ENCODE measurements at regions not wholly inside any gene's neighbourhood (a gene's known extent, or its start where the extent isn't known, plus 50 kb on each side); places are given as distances from the start of the nearest gene placed in this dataset.

DNA sequence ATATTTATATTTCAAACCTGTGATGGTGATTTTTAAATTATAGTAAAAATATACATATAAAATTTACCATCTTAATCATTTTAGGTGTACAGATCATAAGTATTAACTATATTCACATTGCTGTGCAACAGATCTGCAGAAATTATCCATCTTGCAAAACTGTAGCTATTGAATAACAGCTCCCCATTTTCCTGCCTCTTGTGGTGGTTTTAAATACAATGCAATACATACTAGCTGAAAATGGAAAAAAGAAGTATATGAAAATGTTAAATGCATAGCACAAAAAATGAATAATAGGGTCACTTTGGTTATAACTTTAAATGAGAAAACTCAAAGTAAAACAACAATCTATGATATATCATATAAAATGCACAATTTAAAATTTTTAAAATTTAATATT is 130.9 kb upstream of the VPREB1 start:
- H3K27ac ChIP-seq (ENCODE audit: low read length), result no peak overlapping the region
- H3K9ac ChIP-seq (ENCODE audit: low read length), result no peak overlapping the region
- H3K36me3 ChIP-seq (ENCODE audit: insufficient read depth, low read length), result no peaks in the 10 kb centered on the region
- no peaks in the 10 kb centered on the region for H3K79me2 ChIP-seq (replicated peaks; ENCODE audit: insufficient read depth, low read length)
- TF ChIP-seq EP300 (conservative IDR thresholded peaks at IDR 0.05; ENCODE audit: poor library complexity, severe bottlenecking), result no peak
- TF ChIP-seq SMC3 (conservative IDR thresholded peaks at IDR 0.05; ENCODE audit: poor library complexity), result no peak
- no peak for TF ChIP-seq TAF1 (IDR thresholded peaks at IDR 0.05; ENCODE audit: low read depth)
- H4K20me1 ChIP-seq (ENCODE audit: insufficient read depth), result no peaks in the 10 kb centered on the region
- H3K9me3 ChIP-seq (ENCODE audit: low read length), result no peaks in the 10 kb centered on the region
- no peak overlapping the region for H3K4me3 ChIP-seq (ENCODE audit: low read length)
- H3K9me2 ChIP-seq (ENCODE audit: insufficient read depth, low read length), result no peaks in the 10 kb centered on the region
- no peak overlapping the region for H2AFZ ChIP-seq (ENCODE audit: low read depth, low read length)
- no peaks in the 10 kb centered on the region for H3F3A ChIP-seq (ENCODE audit: insufficient read depth, low read length, poor library complexity, severe bottlenecking)
- H3K27me3 ChIP-seq (ENCODE audit: insufficient read depth, low read depth, low read length), result no peaks in the 10 kb centered on the region
- H3K4me2 ChIP-seq (ENCODE audit: low read length), result no peak overlapping the region

DNA sequence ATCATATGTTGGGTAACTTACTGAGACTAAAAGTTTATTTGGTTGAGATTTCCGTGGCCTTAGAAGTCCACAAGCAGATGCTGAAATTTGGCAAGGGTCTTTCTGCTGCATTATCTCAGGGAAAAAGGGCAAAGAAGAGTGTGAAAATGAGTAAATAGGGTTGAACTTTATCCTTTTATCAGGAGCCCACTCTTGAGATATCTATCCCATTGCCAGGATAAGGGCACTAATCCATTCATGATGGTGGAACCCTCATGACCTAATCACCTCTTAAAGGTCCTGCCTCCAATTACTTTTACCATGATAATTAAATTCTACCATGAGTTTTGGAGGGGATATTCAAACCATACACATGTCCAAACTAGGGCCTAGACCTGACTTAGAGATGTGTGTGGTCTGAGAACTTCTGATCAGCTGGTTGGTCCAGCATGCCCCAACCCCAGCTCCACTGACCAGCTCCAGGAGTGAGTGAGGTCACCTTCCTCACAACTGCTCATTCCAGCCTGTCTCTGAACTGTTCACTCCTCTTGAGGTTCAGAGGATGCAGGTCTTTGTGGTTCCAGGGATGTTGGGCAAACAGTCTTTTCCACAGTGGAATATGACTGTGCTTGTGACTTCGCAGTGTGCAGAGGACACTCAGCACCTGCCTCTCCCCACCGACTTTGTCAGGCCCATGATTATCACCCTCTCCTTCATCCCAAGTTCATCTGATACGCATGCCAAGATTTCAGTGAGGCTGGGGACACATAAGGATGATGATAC is 130.1 kb upstream of the TOP3B start:
- H4K20me1 ChIP-seq (ENCODE audit: insufficient read depth), result no peaks in the 10 kb centered on the region
- H2AFZ ChIP-seq (ENCODE audit: low read depth, low read length), result no peak overlapping the region
- no peak overlapping the region for H3K4me2 ChIP-seq (ENCODE audit: low read length)
- H3K9ac ChIP-seq (ENCODE audit: low read length), result no peak overlapping the region
- no peaks in the 10 kb centered on the region for H3K27me3 ChIP-seq (ENCODE audit: insufficient read depth, low read depth, low read length)
- no peak overlapping the region for H3K27ac ChIP-seq (ENCODE audit: low read length)
- H3K4me3 ChIP-seq (ENCODE audit: low read length), result no peak overlapping the region
- H3K9me3 ChIP-seq (ENCODE audit: low read length), result no peaks in the 10 kb centered on the region
- H3K79me2 ChIP-seq (replicated peaks; ENCODE audit: insufficient read depth, low read length), result no peaks in the 10 kb centered on the region
- H3K9me2 ChIP-seq (ENCODE audit: insufficient read depth, low read length), result no peaks in the 10 kb centered on the region
- H3K36me3 ChIP-seq (ENCODE audit: insufficient read depth, low read length), result no peaks in the 10 kb centered on the region
- TF ChIP-seq SMC3 (conservative IDR thresholded peaks at IDR 0.05; ENCODE audit: poor library complexity) (no peak), EP300 (conservative IDR thresholded peaks at IDR 0.05; ENCODE audit: poor library complexity, severe bottlenecking) (no peak), EZH2 (IDR thresholded peaks at IDR 0.05; ENCODE audit: borderline replicate concordance, insufficient read depth, low read length, poor library complexity, severe bottlenecking) (no peak), MXI1 (conservative IDR thresholded peaks at IDR 0.05; ENCODE audit: poor library complexity, severe bottlenecking) (no peak), TAF1 (IDR thresholded peaks at IDR 0.05; ENCODE audit: low read depth) (no peak), RAD21 (conservative IDR thresholded peaks at IDR 0.05) (no peak), POLR2AphosphoS5 (IDR thresholded peaks at IDR 0.05) (no peak)
- TF ChIP-seq, protein P1, sequence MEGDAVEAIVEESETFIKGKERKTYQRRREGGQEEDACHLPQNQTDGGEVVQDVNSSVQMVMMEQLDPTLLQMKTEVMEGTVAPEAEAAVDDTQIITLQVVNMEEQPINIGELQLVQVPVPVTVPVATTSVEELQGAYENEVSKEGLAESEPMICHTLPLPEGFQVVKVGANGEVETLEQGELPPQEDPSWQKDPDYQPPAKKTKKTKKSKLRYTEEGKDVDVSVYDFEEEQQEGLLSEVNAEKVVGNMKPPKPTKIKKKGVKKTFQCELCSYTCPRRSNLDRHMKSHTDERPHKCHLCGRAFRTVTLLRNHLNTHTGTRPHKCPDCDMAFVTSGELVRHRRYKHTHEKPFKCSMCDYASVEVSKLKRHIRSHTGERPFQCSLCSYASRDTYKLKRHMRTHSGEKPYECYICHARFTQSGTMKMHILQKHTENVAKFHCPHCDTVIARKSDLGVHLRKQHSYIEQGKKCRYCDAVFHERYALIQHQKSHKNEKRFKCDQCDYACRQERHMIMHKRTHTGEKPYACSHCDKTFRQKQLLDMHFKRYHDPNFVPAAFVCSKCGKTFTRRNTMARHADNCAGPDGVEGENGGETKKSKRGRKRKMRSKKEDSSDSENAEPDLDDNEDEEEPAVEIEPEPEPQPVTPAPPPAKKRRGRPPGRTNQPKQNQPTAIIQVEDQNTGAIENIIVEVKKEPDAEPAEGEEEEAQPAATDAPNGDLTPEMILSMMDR (IDR thresholded peaks at IDR 0.05; ENCODE audit: poor library complexity, severe bottlenecking), result no peak
- TF ChIP-seq, protein P2, sequence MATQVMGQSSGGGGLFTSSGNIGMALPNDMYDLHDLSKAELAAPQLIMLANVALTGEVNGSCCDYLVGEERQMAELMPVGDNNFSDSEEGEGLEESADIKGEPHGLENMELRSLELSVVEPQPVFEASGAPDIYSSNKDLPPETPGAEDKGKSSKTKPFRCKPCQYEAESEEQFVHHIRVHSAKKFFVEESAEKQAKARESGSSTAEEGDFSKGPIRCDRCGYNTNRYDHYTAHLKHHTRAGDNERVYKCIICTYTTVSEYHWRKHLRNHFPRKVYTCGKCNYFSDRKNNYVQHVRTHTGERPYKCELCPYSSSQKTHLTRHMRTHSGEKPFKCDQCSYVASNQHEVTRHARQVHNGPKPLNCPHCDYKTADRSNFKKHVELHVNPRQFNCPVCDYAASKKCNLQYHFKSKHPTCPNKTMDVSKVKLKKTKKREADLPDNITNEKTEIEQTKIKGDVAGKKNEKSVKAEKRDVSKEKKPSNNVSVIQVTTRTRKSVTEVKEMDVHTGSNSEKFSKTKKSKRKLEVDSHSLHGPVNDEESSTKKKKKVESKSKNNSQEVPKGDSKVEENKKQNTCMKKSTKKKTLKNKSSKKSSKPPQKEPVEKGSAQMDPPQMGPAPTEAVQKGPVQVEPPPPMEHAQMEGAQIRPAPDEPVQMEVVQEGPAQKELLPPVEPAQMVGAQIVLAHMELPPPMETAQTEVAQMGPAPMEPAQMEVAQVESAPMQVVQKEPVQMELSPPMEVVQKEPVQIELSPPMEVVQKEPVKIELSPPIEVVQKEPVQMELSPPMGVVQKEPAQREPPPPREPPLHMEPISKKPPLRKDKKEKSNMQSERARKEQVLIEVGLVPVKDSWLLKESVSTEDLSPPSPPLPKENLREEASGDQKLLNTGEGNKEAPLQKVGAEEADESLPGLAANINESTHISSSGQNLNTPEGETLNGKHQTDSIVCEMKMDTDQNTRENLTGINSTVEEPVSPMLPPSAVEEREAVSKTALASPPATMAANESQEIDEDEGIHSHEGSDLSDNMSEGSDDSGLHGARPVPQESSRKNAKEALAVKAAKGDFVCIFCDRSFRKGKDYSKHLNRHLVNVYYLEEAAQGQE (IDR thresholded peaks at IDR 0.05; ENCODE audit: borderline replicate concordance), result no peak
- no peaks in the 10 kb centered on the region for H3F3A ChIP-seq (ENCODE audit: insufficient read depth, low read length, poor library complexity, severe bottlenecking)
